ENCODE measurements at regions not wholly inside any gene's neighbourhood (a gene's known extent, or its start where the extent isn't known, plus 50 kb on each side); places are given as distances from the start of the nearest gene placed in this dataset.

DNA sequence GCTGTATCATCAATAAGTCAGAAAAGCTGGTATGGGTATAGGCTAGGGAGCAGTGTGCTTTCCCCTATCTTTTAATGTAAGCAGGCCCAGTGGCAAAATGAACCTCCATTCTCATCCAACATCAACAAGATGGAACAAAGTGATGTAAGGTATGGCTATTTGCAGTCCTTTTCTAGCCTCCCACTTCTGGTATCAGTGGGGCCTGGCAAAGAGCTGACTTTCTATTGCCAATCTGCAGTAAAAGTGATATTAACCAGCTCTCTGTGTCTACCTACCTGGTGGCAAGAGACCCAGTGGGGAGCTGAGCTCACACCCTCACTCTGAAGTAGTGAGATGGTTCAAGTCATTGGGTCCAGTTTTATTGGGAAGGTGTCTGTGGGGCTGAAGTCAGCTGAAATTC, 1492.6 kb downstream of the CDH11 start:
- TF ChIP-seq, protein P1, sequence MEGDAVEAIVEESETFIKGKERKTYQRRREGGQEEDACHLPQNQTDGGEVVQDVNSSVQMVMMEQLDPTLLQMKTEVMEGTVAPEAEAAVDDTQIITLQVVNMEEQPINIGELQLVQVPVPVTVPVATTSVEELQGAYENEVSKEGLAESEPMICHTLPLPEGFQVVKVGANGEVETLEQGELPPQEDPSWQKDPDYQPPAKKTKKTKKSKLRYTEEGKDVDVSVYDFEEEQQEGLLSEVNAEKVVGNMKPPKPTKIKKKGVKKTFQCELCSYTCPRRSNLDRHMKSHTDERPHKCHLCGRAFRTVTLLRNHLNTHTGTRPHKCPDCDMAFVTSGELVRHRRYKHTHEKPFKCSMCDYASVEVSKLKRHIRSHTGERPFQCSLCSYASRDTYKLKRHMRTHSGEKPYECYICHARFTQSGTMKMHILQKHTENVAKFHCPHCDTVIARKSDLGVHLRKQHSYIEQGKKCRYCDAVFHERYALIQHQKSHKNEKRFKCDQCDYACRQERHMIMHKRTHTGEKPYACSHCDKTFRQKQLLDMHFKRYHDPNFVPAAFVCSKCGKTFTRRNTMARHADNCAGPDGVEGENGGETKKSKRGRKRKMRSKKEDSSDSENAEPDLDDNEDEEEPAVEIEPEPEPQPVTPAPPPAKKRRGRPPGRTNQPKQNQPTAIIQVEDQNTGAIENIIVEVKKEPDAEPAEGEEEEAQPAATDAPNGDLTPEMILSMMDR (optimal IDR thresholded peaks at IDR 0.05 in 1 of 3, IDR thresholded peaks at IDR 0.05 in 1 of 3, conservative IDR thresholded peaks at IDR 0.05 in 1 of 3; ENCODE audit: extremely low read depth in 1 of 3, insufficient read depth in 2 of 3, low read length in 3 of 3), result no peak
- no peak for TF ChIP-seq EZH2 (IDR thresholded peaks at IDR 0.05; ENCODE audit: low read length)

Data from keratinocyte (primary cell).